Spleen (tissue), 11 donors: ENCODE measurements at regions not wholly inside any gene's neighbourhood (a gene's known extent, or its start where the extent isn't known, plus 50 kb on each side); places are given as distances from the start of the nearest gene placed in this dataset.
"Not testable (repeated sequence)": the region's sequence is repeated elsewhere in the genome, so short reads cannot be mapped to it uniquely, and the experiment has no call there.

Experiments
- DNase-seq: peaks from one replicate; pipeline ENCODE4 v3.0.0-alpha.2; 2020
- H3K27ac ChIP-seq, 8 donors: fragments of 200-600 bp; sonication (generic) in 7 of 8; 1 replicate in 4 of 8; 2 replicates in 4 of 8; pipeline versions ENCODE4 v1.5.0 to v1.8.0; 2016 to 2021; ENCODE audit warnings: inconsistent platforms in 4 of 8, mild to moderate bottlenecking in 4 of 8, moderate library complexity in 1 of 8
- H3K27me3 ChIP-seq, 7 donors: fragments of 200-600 bp; sonication (generic) in 6 of 7; replicated peaks in 1 of 7; 1 replicate in 4 of 7; 2 replicates in 3 of 7; pipeline versions ENCODE4 v1.5.0 to v1.8.0; 2016 to 2021; ENCODE audit warnings: inconsistent platforms in 3 of 7, mild to moderate bottlenecking in 1 of 7
- H3K36me3 ChIP-seq, 6 donors: fragments of 200-600 bp; sonication (generic) in 5 of 6; 1 replicate in 4 of 6; 2 replicates in 2 of 6; pipeline versions ENCODE4 v1.5.0 to v1.8.0; 2016 to 2021; ENCODE audit warnings: inconsistent platforms in 2 of 6
- H3K4me1 ChIP-seq, 6 donors: fragments of 200-600 bp; sonication (generic) in 5 of 6; 1 replicate in 3 of 6; 2 replicates in 3 of 6; pipeline versions ENCODE4 v1.5.0 to v1.8.0; 2016 to 2021; ENCODE audit warnings: inconsistent platforms in 3 of 6
- H3K4me3 ChIP-seq, 8 donors: fragments of 200-600 bp; sonication (generic) in 7 of 8; 1 replicate in 4 of 8; 2 replicates in 4 of 8; pipeline versions ENCODE4 v1.5.0 to v1.8.0; 2016 to 2021; ENCODE audit warnings: inconsistent platforms in 4 of 8, mild to moderate bottlenecking in 4 of 8, moderate library complexity in 2 of 8
- H3K9me3 ChIP-seq, 8 donors: fragments of 200-600 bp; sonication (generic) in 7 of 8; 1 replicate in 4 of 8; 2 replicates in 4 of 8; pipeline versions ENCODE4 v1.5.0 to v1.8.0; 2016 to 2021; ENCODE audit warnings: inconsistent platforms in 4 of 8
- CTCF ChIP-seq, 11 experiments: fragments of 200-600 bp in 7 of 11; fragments of 450-650 bp in 4 of 11; sonication (generic) in 4 of 11; IDR thresholded peaks in 8 of 11; conservative IDR thresholded peaks in 3 of 11; 1 replicate in 7 of 11; 2 replicates in 4 of 11; pipeline versions ENCODE4 v1.4.0 to v1.8.0; 2016 to 2021; ENCODE audit warnings: antibody characterized with exemption in 11 of 11, inconsistent platforms in 4 of 11, mild to moderate bottlenecking in 1 of 11
- POLR2A ChIP-seq, 3 donors: fragments of 450-650 bp; IDR thresholded peaks; one replicate each; pipeline ENCODE4 v1.5.1; 2017; ENCODE audit warnings: antibody characterized with exemption in 3 of 3, mild to moderate bottlenecking in 1 of 3
- POLR2AphosphoS5 ChIP-seq, 3 donors: sonication (generic); formaldehyde crosslinking; IDR thresholded peaks; one replicate each; pipeline ENCODE4 v1.5.1; 2017; ENCODE audit warnings: antibody characterized with exemption in 3 of 3
- WGBS, 5 donors: extraction: QIAGEN DNeasy Blood & Tissue Kit in 3 of 5; methylation state at CpG; one replicate each; pipeline versions ENCODE4 v1.1.5 to v1.1.7; 2013 to 2018; 5-methylcytosine and 5-hydroxymethylcytosine counted together
- intact Hi-C: fragments of 100-400 bp; cut with DNase I; formaldehyde crosslinking; loops from one replicate; pipeline ENCODE4 v1.15.0; 2023; ENCODE audit warnings: low total_unique reads
- donor health status: healthy with polysubstance abuse.
- donor health status: DM: no; HTN: no; CAD: no; lungs with moderate emphysema.
- donor health status: DM: no; HTN: no; CAD: no.
- donor health status: Bipolar disorder and iron deficiency.
- donor health status: healthy.
- donor health status: DM: no; HTN: no; CAD: no.
- donor health status: DM: yes; HTN: yes; CAD: no.

DNA sequence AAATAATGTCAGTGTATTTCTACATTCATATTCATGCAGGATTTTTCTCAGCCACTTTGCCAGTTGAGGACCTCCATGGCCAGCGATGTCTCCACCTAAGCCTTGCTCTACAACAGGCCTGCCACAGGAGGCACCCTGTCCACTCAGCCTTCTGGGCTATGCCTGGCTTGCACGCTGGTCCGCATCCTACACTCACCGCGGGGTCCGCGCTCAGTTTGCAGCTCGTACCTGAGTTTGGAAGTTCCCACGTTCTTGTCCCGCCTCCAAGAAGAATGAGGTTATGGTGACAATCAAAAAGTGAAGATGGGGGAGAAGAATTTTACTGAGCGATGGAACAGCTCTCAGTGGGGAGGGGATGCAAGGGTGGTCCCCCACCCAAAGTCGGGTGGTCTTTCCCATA, 93.6 kb upstream of the GRIK1 start:
- no peaks in the 10 kb centered on the region for H3K27me3 ChIP-seq
- no peaks in the 10 kb centered on the region for H3K36me3 ChIP-seq
- no peak for DNase-seq
- H3K27ac ChIP-seq = no peak overlapping the region
- H3K4me1 ChIP-seq = no peaks in the 10 kb centered on the region
- H3K9me3 ChIP-seq = peaks cover 0 to 14% (median 7%) of the 10 kb centered on the region in 8 donors
- TF ChIP-seq POLR2A (IDR thresholded peaks at IDR 0.05) (no peak), POLR2AphosphoS5 (IDR thresholded peaks at IDR 0.05) (no peak), CTCF (IDR thresholded peaks at IDR 0.05 in 8 of 11, conservative IDR thresholded peaks at IDR 0.05 in 3 of 11) (no peak)
- 89 to 97% (median 93%) methylated on average over 12 of the region's 12 CpGs for WGBS, 5 donors
- intact Hi-C loops = no loop called here
- H3K4me3 ChIP-seq = no peak overlapping the region

GRCh38 chr21:30030416-30030815, 90.6 kb upstream of the GRIK1 start:
- no peak overlapping the region for H3K4me3 ChIP-seq
- no peaks in the 10 kb centered on the region for H3K4me1 ChIP-seq
- no peak for TF ChIP-seq CTCF (IDR thresholded peaks at IDR 0.05 in 8 of 11, conservative IDR thresholded peaks at IDR 0.05 in 3 of 11)
- TF ChIP-seq POLR2A (IDR thresholded peaks at IDR 0.05) = no peak
- TF ChIP-seq POLR2AphosphoS5 (IDR thresholded peaks at IDR 0.05) = no peak
- DNase-seq = no peak
- H3K36me3 ChIP-seq = no peaks in the 10 kb centered on the region
- no peaks in the 10 kb centered on the region for H3K27me3 ChIP-seq
- 65 to 79% (median 76%) methylated on average over 6 of the region's 6 CpGs for WGBS, 5 donors
- H3K27ac ChIP-seq = no peak overlapping the region
- peaks cover 0 to 14% (median 7%) of the 10 kb centered on the region in 8 donors for H3K9me3 ChIP-seq
- intact Hi-C loops = no loop called here

DNA sequence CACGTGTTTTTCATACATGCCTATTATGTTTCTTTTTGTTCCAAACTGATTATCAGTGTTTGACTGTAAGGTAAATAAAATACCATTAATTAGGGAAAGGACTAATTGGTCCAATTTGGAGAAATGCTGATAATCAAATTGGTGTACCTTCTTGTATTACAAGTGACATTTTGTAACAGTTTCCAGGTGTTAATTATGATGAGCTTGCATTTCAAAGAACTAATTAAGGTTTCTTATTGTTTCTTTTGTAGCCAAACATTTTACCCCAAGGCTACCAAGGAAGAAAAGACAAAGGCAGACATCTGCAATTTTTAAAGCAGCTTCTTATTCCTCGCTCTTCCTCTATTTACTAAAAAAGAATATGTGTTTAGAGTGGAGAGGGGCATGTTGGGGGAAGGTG, 88.7 kb upstream of the GRIK1 start:
- no peak for DNase-seq
- H3K4me3 ChIP-seq = no peak overlapping the region
- no peak for TF ChIP-seq CTCF (IDR thresholded peaks at IDR 0.05 in 8 of 11, conservative IDR thresholded peaks at IDR 0.05 in 3 of 11)
- TF ChIP-seq POLR2A (IDR thresholded peaks at IDR 0.05) = no peak
- no peak for TF ChIP-seq POLR2AphosphoS5 (IDR thresholded peaks at IDR 0.05)
- H3K27me3 ChIP-seq = no peaks in the 10 kb centered on the region
- intact Hi-C loops = no loop called here
- no peaks in the 10 kb centered on the region for H3K36me3 ChIP-seq
- 55 to 83% (median 76%) methylated on average over 2 of the region's 2 CpGs for WGBS, 5 donors
- H3K4me1 ChIP-seq = no peaks in the 10 kb centered on the region
- H3K9me3 ChIP-seq = peaks cover 0 to 8% (median 2%) of the 10 kb centered on the region in 8 donors
- H3K27ac ChIP-seq = no peak overlapping the region

- Histone ChIP-seq H3K36me3 (no peaks in the 10 kb centered on the region), H3K9me3 (peaks cover 0 to 2% (median 0%) of the 10 kb centered on the region in 8 donors), H3K27me3 (no peaks in the 10 kb centered on the region), H3K4me3 (no peak overlapping the region), H3K27ac (no peak overlapping the region), H3K4me1 (no peaks in the 10 kb centered on the region)
- 45 to 72% (median 69%) methylated on average over 6 of the region's 6 CpGs for WGBS, 5 donors
- no peak for TF ChIP-seq POLR2AphosphoS5 (IDR thresholded peaks at IDR 0.05)
- TF ChIP-seq CTCF (IDR thresholded peaks at IDR 0.05 in 8 of 11, conservative IDR thresholded peaks at IDR 0.05 in 3 of 11) = no peak
- no peak for TF ChIP-seq POLR2A (IDR thresholded peaks at IDR 0.05)
- intact Hi-C loops = no loop called here
- DNase-seq = no peak
Observed at GRCh38 chr21:30027986-30028385, 88.2 kb upstream of the GRIK1 start.

DNA sequence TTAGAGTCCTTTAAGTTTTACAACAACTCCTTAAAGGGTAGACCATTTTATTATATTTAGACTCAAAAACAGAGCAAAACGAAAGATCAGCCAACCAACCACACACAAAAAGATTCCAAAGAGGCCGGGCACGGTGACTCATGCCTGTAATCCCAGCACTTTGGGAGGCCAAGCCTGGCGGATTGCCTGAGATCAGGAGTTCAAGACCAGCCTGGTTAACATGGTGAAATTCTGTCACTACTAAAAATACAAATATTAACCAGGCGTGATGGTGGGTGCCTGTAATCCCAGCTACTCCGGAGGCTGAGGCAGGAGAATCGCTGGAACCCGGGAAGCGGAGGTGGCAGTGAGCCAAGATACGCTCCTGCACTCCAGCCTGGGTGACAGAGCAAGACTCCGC, 83.3 kb upstream of the GRIK1 start:
- DNase-seq, H3K27me3 ChIP-seq, H3K36me3 ChIP-seq, intact Hi-C loops, H3K4me1 ChIP-seq, H3K4me3 ChIP-seq, H3K27ac ChIP-seq, H3K9me3 ChIP-seq: not testable (repeated sequence)
- WGBS, 5 donors = 81 to 87% (median 85%) methylated on average over 11 of the region's 11 CpGs
